Tibial nerve (tissue), 4 donors: ENCODE measurements at regions not wholly inside any gene's neighbourhood (a gene's known extent, or its start where the extent isn't known, plus 50 kb on each side); places are given as distances from the start of the nearest gene placed in this dataset.

Experiments used
- DNase-seq, 2 donors: peaks; one replicate each; pipeline ENCODE4 v3.0.0-alpha.2; 2019; ENCODE audit warnings: low spot score in 2 of 2
- H3K27ac ChIP-seq, 4 donors: fragments of 200-600 bp; sonication (generic) in 3 of 4; one replicate each; pipeline ENCODE4 v1.5.1; 2017 to 2019; ENCODE audit warnings: mild to moderate bottlenecking in 1 of 4
- H3K27me3 ChIP-seq, 2 donors: fragments of 200-600 bp; sonication (generic) in 1 of 2; one replicate each; pipeline versions ENCODE4 v1.5.1 to v1.6.0; 2017 to 2019
- H3K36me3 ChIP-seq, 3 donors: fragments of 200-600 bp; sonication (generic); one replicate each; pipeline ENCODE4 v1.5.1; 2018 to 2019
- H3K4me1 ChIP-seq, 4 donors: fragments of 200-600 bp; sonication (generic) in 3 of 4; one replicate each; pipeline ENCODE4 v1.5.1; 2017 to 2019
- H3K4me3 ChIP-seq, 4 donors: fragments of 200-600 bp; sonication (generic) in 3 of 4; one replicate each; pipeline ENCODE4 v1.5.1; 2017 to 2019; ENCODE audit warnings: mild to moderate bottlenecking in 1 of 4, moderate library complexity in 1 of 4
- H3K9me3 ChIP-seq, 4 donors: fragments of 200-600 bp; sonication (generic) in 3 of 4; one replicate each; pipeline ENCODE4 v1.5.1; 2017 to 2019
- EP300 ChIP-seq, 2 donors: sonication (generic); formaldehyde crosslinking; IDR thresholded peaks; one replicate each; pipeline ENCODE4 v1.6.1; 2017; ENCODE audit warnings: antibody characterized with exemption in 2 of 2, mild to moderate bottlenecking in 1 of 2
- POLR2A ChIP-seq, 2 donors: fragments of 450-650 bp; IDR thresholded peaks; one replicate each; pipeline ENCODE4 v1.6.1; 2017; ENCODE audit warnings: antibody characterized with exemption in 2 of 2, mild to moderate bottlenecking in 2 of 2, moderate library complexity in 2 of 2
- WGBS, 2 donors: methylation state at CpG; one replicate each; pipeline ENCODE4 v1.1.5; 2018; 5-methylcytosine and 5-hydroxymethylcytosine counted together
- TF ChIP-seq, protein P1 (sequence below), 5 experiments: fragments of 200-600 bp in 3 of 5; fragments of 450-650 bp in 2 of 5; sonication (generic) in 3 of 5; IDR thresholded peaks; one replicate each; pipeline ENCODE4 v1.5.1; 2016 to 2019; ENCODE audit warnings: antibody characterized with exemption in 5 of 5, mild to moderate bottlenecking in 3 of 5, moderate library complexity in 2 of 5

DNA sequence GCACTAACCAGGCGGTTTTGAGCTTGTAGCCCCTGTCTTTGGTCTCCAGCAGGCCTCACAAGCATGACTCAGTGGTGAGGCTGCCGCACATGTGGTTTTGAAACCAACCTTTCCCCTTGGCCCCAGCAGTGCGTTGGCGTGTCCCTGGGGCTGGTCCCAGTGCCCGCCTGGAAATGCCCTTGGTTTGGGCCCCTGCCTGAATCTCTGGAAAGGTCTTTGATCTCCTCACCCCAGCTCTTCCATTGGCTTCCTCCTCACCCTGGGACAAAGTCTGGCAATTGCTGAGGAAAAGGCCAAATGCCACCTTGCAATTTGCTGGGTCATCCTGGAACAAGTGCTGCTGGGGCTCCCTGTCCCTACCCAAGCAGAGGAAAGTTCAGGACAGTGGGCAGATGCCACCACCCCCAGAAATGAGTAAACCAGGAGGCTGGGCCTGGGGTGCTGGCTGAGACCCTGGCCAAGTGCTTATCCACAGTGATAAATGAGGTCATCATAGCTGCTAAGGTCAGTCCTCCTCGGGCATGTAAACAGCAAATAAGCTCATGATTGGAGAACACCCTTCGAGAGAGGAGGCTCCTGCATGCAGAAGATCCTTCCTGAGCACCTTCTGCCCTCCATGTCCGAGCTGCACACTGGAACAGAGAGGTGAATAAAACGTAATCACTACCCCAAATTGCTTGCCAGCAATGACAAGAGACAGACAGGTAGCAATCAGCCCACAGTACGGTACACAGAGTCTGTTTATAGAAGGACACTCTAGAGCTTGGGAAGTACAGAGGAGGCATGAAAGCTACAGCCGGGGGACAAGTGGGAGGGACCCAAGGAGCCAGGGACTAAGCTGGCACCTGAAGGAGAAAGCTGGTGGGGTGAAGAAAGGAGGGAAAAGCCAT, 98.9 kb upstream of the CPEB4 start:
- no peak for TF ChIP-seq POLR2A (IDR thresholded peaks at IDR 0.05)
- TF ChIP-seq, protein P1, sequence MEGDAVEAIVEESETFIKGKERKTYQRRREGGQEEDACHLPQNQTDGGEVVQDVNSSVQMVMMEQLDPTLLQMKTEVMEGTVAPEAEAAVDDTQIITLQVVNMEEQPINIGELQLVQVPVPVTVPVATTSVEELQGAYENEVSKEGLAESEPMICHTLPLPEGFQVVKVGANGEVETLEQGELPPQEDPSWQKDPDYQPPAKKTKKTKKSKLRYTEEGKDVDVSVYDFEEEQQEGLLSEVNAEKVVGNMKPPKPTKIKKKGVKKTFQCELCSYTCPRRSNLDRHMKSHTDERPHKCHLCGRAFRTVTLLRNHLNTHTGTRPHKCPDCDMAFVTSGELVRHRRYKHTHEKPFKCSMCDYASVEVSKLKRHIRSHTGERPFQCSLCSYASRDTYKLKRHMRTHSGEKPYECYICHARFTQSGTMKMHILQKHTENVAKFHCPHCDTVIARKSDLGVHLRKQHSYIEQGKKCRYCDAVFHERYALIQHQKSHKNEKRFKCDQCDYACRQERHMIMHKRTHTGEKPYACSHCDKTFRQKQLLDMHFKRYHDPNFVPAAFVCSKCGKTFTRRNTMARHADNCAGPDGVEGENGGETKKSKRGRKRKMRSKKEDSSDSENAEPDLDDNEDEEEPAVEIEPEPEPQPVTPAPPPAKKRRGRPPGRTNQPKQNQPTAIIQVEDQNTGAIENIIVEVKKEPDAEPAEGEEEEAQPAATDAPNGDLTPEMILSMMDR (IDR thresholded peaks at IDR 0.05), result no peak
- no peak for TF ChIP-seq EP300 (IDR thresholded peaks at IDR 0.05)
- H3K4me3 ChIP-seq, result no peak overlapping the region
- H3K27ac ChIP-seq, result no peak overlapping the region
- no peaks in the 10 kb centered on the region for H3K27me3 ChIP-seq
- H3K4me1 ChIP-seq, result no peaks in the 10 kb centered on the region
- no peak for DNase-seq
- 65 to 73% methylated on average over 11 of the region's 11 CpGs for WGBS, 2 donors
- H3K36me3 ChIP-seq, result no peaks in the 10 kb centered on the region
- H3K9me3 ChIP-seq, result no peaks in the 10 kb centered on the region

DNA sequence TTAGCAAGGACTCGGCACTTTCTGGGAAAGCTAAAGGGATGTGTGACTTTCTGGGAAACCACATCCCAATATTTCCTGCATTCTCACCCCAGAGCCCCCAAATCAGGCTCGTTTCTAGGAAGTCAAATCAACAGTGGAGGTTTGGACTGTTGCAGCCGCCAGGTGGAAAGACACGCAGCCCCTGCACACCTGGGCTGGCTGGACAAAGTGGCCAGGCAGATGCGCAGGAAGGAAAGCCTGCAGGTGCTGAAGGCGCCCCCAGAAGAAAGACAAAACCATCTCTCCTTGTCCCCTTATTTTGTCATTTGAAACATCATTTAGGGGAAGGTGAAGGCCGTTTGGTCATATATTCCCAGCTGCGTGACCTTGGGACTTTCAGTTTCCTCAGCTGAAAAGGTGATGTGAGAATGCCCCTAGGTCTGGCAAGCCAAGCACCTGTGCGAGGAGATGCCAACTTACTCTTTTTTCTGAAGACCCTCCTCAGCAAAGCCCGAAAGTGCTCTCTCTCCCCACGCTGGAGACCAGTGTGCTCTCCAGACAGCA, 97.9 kb upstream of the CPEB4 start:
- Histone ChIP-seq H3K27ac (no peak overlapping the region), H3K27me3 (no peaks in the 10 kb centered on the region), H3K9me3 (no peaks in the 10 kb centered on the region), H3K4me3 (no peak overlapping the region), H3K36me3 (no peaks in the 10 kb centered on the region), H3K4me1 (no peaks in the 10 kb centered on the region)
- no peak for DNase-seq
- 82 to 86% methylated on average over 11 of the region's 11 CpGs for WGBS, 2 donors
- TF ChIP-seq, protein P1 (IDR thresholded peaks at IDR 0.05), result no peak
- TF ChIP-seq POLR2A (IDR thresholded peaks at IDR 0.05) (no peak), EP300 (IDR thresholded peaks at IDR 0.05) (no peak)

DNA sequence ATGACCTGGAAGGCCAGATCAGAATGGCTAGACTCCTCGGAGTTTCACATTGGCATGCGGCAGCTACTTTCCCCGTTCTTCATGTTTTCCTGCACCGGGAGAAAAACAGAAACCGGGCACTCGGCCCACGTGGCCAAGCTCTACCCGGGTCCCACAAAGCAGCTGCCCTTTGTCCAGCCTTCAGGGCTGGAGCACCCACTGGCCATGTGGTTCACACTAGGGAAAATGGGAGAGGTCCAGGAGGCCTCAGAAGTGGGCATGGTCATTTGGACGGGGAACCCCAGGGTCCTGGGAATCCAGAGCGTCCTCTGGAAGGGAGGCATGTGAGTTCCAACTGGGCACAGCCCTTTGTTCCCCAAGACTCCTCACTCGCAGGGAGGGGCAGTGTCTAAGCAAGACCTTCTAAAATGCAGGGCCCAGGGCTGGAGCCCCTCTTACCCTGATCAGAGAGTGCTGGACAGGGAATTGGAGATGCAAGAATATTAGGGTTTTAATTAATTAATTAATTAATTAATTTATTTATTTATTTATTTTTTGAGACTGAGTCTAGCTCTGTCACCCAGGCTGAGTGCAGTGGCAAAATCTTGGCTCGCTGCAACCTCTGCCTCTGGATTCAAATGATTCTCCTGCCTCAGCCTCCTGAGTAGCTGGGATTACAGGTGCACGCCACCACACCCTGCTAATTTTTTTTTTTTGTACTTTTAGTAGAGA, 97.2 kb upstream of the CPEB4 start:
- Histone ChIP-seq H3K9me3 (no peaks in the 10 kb centered on the region), H3K4me3 (no peak overlapping the region), H3K27ac (no peak overlapping the region), H3K36me3 (no peaks in the 10 kb centered on the region), H3K27me3 (no peaks in the 10 kb centered on the region), H3K4me1 (no peaks in the 10 kb centered on the region)
- TF ChIP-seq, protein P1 (IDR thresholded peaks at IDR 0.05), result no peak
- TF ChIP-seq POLR2A (IDR thresholded peaks at IDR 0.05), result no peak
- TF ChIP-seq EP300 (IDR thresholded peaks at IDR 0.05), result no peak
- WGBS, 2 donors, result 82 to 88% methylated on average over 13 of the region's 13 CpGs
- DNase-seq, result no peak

DNA sequence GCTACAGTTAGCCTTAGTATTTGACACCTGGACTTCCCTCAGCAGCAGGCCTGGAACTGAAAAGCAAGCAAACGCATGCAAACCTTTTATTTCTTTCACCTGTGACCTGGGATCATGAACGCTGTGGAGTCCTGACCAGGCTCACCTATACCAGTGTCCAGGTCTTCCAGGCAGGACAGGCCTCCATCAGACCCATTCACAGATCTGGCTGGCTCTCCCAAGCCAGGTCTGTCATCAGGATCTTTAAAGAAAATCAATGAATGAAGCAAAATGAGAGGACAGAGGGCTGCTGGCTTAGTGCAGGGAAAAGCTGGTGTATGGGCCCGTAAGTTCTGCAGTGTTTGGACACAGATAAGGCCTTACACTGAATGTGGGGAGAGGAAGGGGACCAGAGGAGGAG, 96.3 kb upstream of the CPEB4 start:
- H3K4me3 ChIP-seq, result no peak overlapping the region
- WGBS, 2 donors, result 86 to 97% methylated on average over 3 of the region's 3 CpGs

More for the DNA sequence above, 96.3 kb upstream of the CPEB4 start:
- Histone ChIP-seq H3K9me3 (no peaks in the 10 kb centered on the region), H3K27me3 (no peaks in the 10 kb centered on the region), H3K4me1 (no peaks in the 10 kb centered on the region), H3K27ac (no peak overlapping the region), H3K36me3 (no peaks in the 10 kb centered on the region)
- TF ChIP-seq POLR2A (IDR thresholded peaks at IDR 0.05), result no peak
- TF ChIP-seq EP300 (IDR thresholded peaks at IDR 0.05), result no peak
- TF ChIP-seq, protein P1 (IDR thresholded peaks at IDR 0.05), result no peak
- DNase-seq, result no peak
